H1 (cell line): ENCODE measurements at regions not wholly inside any gene's neighbourhood (a gene's known extent, or its start where the extent isn't known, plus 50 kb on each side); places are given as distances from the start of the nearest gene placed in this dataset.

Experiments used
- CTCF ChIA-PET: fragments of 300-600 bp; sonication (Branson Sonifier 250); formaldehyde crosslinking; loops from one replicate; lab custom pipeline; 2021; ENCODE audit not compliant: partially characterized antibody; lab: Charles Lee
- POLR2A ChIA-PET: fragments of 300-600 bp; sonication (Branson Sonifier 250); formaldehyde crosslinking; loops from one replicate; lab custom pipeline; 2021; ENCODE audit warnings: inconsistent platforms; ENCODE audit not compliant: partially characterized antibody; lab: Charles Lee
- DNase-seq, 2 experiments: peaks; one replicate each; pipeline versions ENCODE4 v3.0.0 to v3.0.0-alpha.2; 2010 to 2022; ENCODE audit warnings: low spot score in 2 of 2, low read depth in 1 of 2, mixed read lengths in 1 of 2
- FAIRE-seq: peaks from 2 replicates; lab custom pipeline; 2011; peaks lifted over from hg19 to GRCh38; lab: Jason Lieb, UNC
- H2AFZ ChIP-seq: 2 replicates; pipeline ENCODE4 v1.8.1; 2012; ENCODE audit warnings: low read length, inconsistent platforms
- H2AK5ac ChIP-seq: 2 replicates; pipeline ENCODE4 v1.6.1; 2013; ENCODE audit warnings: low read depth, low read length
- H2BK120ac ChIP-seq: replicated peaks from 2 replicates; pipeline ENCODE3; 2013; ENCODE audit warnings: low read depth, low read length, inconsistent platforms
- H2BK12ac ChIP-seq: 2 replicates; pipeline ENCODE4 v1.6.1; 2013; ENCODE audit warnings: low read depth, low read length
- H2BK15ac ChIP-seq: 2 replicates; pipeline ENCODE4 v1.6.1; 2013; ENCODE audit warnings: low read length
- H2BK20ac ChIP-seq: 2 replicates; pipeline ENCODE4 v1.6.1; 2013; ENCODE audit warnings: low read length
- H2BK5ac ChIP-seq: 2 replicates; pipeline ENCODE4 v1.6.1; 2013; ENCODE audit warnings: low read depth, low read length
- H3K14ac ChIP-seq: 2 replicates; pipeline ENCODE4 v1.6.1; 2013; ENCODE audit warnings: inconsistent platforms; ENCODE audit not compliant: insufficient read length
- H3K18ac ChIP-seq: 2 replicates; pipeline ENCODE4 v1.6.1; 2013; ENCODE audit warnings: low read length; ENCODE audit errors: extremely low read depth
- H3K23ac ChIP-seq: 2 replicates; pipeline ENCODE4 v1.6.1; 2013; ENCODE audit warnings: inconsistent platforms; ENCODE audit not compliant: insufficient read length
- H3K23me2 ChIP-seq: 2 replicates; pipeline ENCODE4 v1.6.1; 2013; ENCODE audit warnings: low read depth, low read length
- H3K27ac ChIP-seq: 2 replicates; pipeline ENCODE4 v1.6.1; 2011; ENCODE audit warnings: low read depth, low read length, inconsistent platforms
- H3K27me3 ChIP-seq, 4 experiments: replicated peaks in 1 of 4; 1 replicate in 1 of 4; 2 replicates in 3 of 4; pipeline versions ENCODE4 v1.6.1 to v1.8.1; 2011 to 2013; ENCODE audit warnings: low read length in 3 of 4, mild to moderate bottlenecking in 3 of 4, inconsistent platforms in 2 of 4, mixed read lengths in 2 of 4, moderate library complexity in 1 of 4; ENCODE audit not compliant: control insufficient read depth in 3 of 4, insufficient read depth in 3 of 4; ENCODE audit errors: extremely low read depth in 1 of 4
- H3K36me3 ChIP-seq, 4 experiments: 2 replicates each; pipeline versions ENCODE4 v1.6.1 to v1.8.1; 2011 to 2013; ENCODE audit warnings: mild to moderate bottlenecking in 4 of 4, low read length in 3 of 4, moderate library complexity in 2 of 4, control low read depth in 1 of 4, inconsistent platforms in 1 of 4; ENCODE audit not compliant: insufficient read depth in 4 of 4, control insufficient read depth in 2 of 4
- H3K4ac ChIP-seq: replicated peaks from 2 replicates; pipeline ENCODE3; 2013; ENCODE audit warnings: low read length, low read depth, mixed read lengths, inconsistent platforms; ENCODE audit not compliant: insufficient read length
- H3K4me1 ChIP-seq, 4 experiments: replicated peaks in 1 of 4; 1 replicate in 1 of 4; 2 replicates in 3 of 4; pipeline versions ENCODE4 v1.6.1 to v1.8.1; 2011 to 2013; ENCODE audit warnings: low read length in 3 of 4, inconsistent platforms in 2 of 4, mixed read lengths in 1 of 4; ENCODE audit not compliant: insufficient read depth in 4 of 4, control insufficient read depth in 3 of 4
- H3K4me2 ChIP-seq, 2 experiments: 2 replicates each; pipeline versions ENCODE4 v1.6.1 to v1.8.1; 2011 to 2013; ENCODE audit warnings: low read depth in 2 of 2, low read length in 2 of 2, control low read depth in 1 of 2, inconsistent platforms in 1 of 2, mild to moderate bottlenecking in 1 of 2; ENCODE audit not compliant: insufficient read depth in 1 of 2
- H3K4me3 ChIP-seq, 4 experiments: fragments of 200-600, 300-600 bp in 1 of 4; sonication (generic), shearing (Covaris generic), sonication (Bioruptor Twin) in 1 of 4; 2 replicates each; pipeline versions ENCODE4 v1.5.1 to v1.8.1; 2011 to 2016; ENCODE audit warnings: low read length in 4 of 4, low read depth in 3 of 4, control low read depth in 2 of 4, inconsistent platforms in 2 of 4, mild to moderate bottlenecking in 2 of 4, mixed read lengths in 1 of 4, moderate library complexity in 1 of 4; ENCODE audit not compliant: insufficient read depth in 2 of 4; ENCODE audit errors: extremely low read depth in 1 of 4
- H3K56ac ChIP-seq: replicated peaks from 2 replicates; pipeline ENCODE3; 2013; ENCODE audit warnings: low read depth, mild to moderate bottlenecking, mixed read lengths, low read length, inconsistent platforms; ENCODE audit not compliant: insufficient read length
- H3K79me1 ChIP-seq: 2 replicates; pipeline ENCODE4 v1.6.1; 2013; ENCODE audit warnings: low read depth, low read length, control low read depth
- H3K79me2 ChIP-seq, 2 experiments: 2 replicates each; pipeline versions ENCODE4 v1.6.1 to v1.8.1; 2012 to 2013; ENCODE audit warnings: low read length in 2 of 2, mild to moderate bottlenecking in 2 of 2, inconsistent platforms in 1 of 2; ENCODE audit not compliant: insufficient read depth in 2 of 2, control insufficient read depth in 1 of 2
- H3K9ac ChIP-seq, 4 experiments: replicated peaks in 1 of 4; 1 replicate in 1 of 4; 2 replicates in 3 of 4; pipeline versions ENCODE4 v1.6.1 to v1.8.1; 2011 to 2013; ENCODE audit warnings: low read depth in 3 of 4, low read length in 3 of 4, control low read depth in 2 of 4, mild to moderate bottlenecking in 2 of 4, moderate library complexity in 2 of 4, inconsistent platforms in 1 of 4; ENCODE audit errors: extremely low read depth in 1 of 4
- H3K9me3 ChIP-seq, 2 experiments: 2 replicates each; pipeline versions ENCODE4 v1.6.1 to v1.8.1; 2012 to 2013; ENCODE audit warnings: mild to moderate bottlenecking in 2 of 2, moderate library complexity in 2 of 2, control low read depth in 1 of 2, inconsistent platforms in 1 of 2, low read depth in 1 of 2, low read length in 1 of 2, mixed read lengths in 1 of 2; ENCODE audit not compliant: insufficient read depth in 2 of 2
- H4K20me1 ChIP-seq, 2 experiments: replicated peaks in 1 of 2; 2 replicates each; pipeline versions ENCODE3 to v1.8.1; 2011 to 2013; ENCODE audit warnings: inconsistent platforms in 2 of 2, low read length in 2 of 2, mild to moderate bottlenecking in 1 of 2; ENCODE audit not compliant: insufficient read depth in 2 of 2, control insufficient read depth in 1 of 2
- H4K5ac ChIP-seq: 2 replicates; pipeline ENCODE4 v1.6.1; 2013; ENCODE audit warnings: low read length, low read depth, mixed read lengths, inconsistent platforms; ENCODE audit not compliant: insufficient read length
- H4K8ac ChIP-seq: 2 replicates; pipeline ENCODE4 v1.8.0; 2013; ENCODE audit warnings: mild to moderate bottlenecking, moderate library complexity, low read length, inconsistent platforms; ENCODE audit not compliant: insufficient read depth; ENCODE audit errors: extremely low read depth
- H4K91ac ChIP-seq: replicated peaks from 2 replicates; pipeline ENCODE3; 2013; ENCODE audit warnings: low read length, mixed read lengths, inconsistent platforms; ENCODE audit not compliant: insufficient read length
- CHD1 ChIP-seq: IDR thresholded peaks from 2 replicates; pipeline ENCODE4 v1.6.1; 2012; ENCODE audit warnings: low read depth, low read length, improper control_type of control experiment
- KDM5A ChIP-seq: fragments of 200-600 bp; IDR thresholded peaks from 2 replicates; pipeline ENCODE4 v1.7.1; 2012; ENCODE audit warnings: mild to moderate bottlenecking, low read length, inconsistent platforms, mixed read lengths
- RAD21 ChIP-seq, 2 experiments: IDR thresholded peaks in 1 of 2; conservative IDR thresholded peaks in 1 of 2; 2 replicates each; pipeline ENCODE4 v1.6.1; 2011; ENCODE audit warnings: low read depth in 2 of 2, low read length in 2 of 2, improper control_type of control experiment in 1 of 2, inconsistent platforms in 1 of 2, mild to moderate bottlenecking in 1 of 2, moderate library complexity in 1 of 2
- WGBS, 2 experiments: shearing (Covaris generic) in 1 of 2; methylation state at CpG; one replicate each; pipeline versions ENCODE4 v1.1.6 to v1.1.7; 2013 to 2015; ENCODE audit warnings: low lambda C conversion rate in 2 of 2, mixed read lengths in 2 of 2, inconsistent platforms in 1 of 2, low coverage in 1 of 2, missing lambda C conversion rate in 1 of 2; ENCODE audit not compliant: insufficient replicate concordance in 2 of 2, insufficient coverage in 1 of 2, insufficient read length in 1 of 2; ENCODE audit errors: extremely low coverage in 1 of 2, missing lambda C conversion rate in 1 of 2; 5-methylcytosine and 5-hydroxymethylcytosine counted together
- TF ChIP-seq, protein P1 (sequence below), 3 experiments: IDR thresholded peaks; 1 replicate in 2 of 3; 2 replicates in 1 of 3; pipeline versions ENCODE4 v1.5.1 to v1.6.1; 2011; ENCODE audit warnings: low read length in 3 of 3, mild to moderate bottlenecking in 3 of 3, inconsistent platforms in 2 of 3, low read depth in 1 of 3, moderate library complexity in 1 of 3; ENCODE audit not compliant: insufficient read depth in 1 of 3; ENCODE audit errors: control extremely low read depth in 1 of 3

DNA sequence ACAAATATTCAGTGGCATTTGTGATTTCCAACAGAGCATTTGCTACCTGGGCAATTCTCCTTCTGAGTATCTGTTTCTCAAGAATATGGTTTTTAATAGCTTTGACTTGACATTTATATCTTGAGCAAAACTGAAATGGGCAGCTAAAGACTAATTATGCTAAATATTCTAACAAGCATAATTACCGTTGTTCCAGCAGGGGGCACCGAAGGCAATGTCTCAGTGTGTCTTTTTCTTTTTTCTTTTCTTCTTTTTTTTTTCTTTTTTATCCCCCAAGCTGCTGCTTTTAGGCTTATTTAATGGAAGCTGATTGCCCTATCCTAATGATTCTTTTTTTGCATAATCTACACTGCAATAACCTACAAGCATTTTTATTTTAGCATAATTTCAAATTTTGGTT, 138.9 kb upstream of the NABP1 start:
- Histone ChIP-seq H2BK12ac (no peak overlapping the region), H2BK120ac (no peak overlapping the region), H2BK20ac (no peak overlapping the region), H3K4me1 (peaks cover 3 to 12% (median 6%) of the 10 kb centered on the region in 4 experiments; a peak in 4 of 7 replicates), H3K23ac (no peak overlapping the region), H3K9me3 (no peaks in the 10 kb centered on the region), H2BK15ac (no peak overlapping the region), H4K5ac (no peak overlapping the region), H3K4me2 (no peak overlapping the region), H3K4me3 (no peak overlapping the region), H4K20me1 (no peaks in the 10 kb centered on the region), H4K8ac (no peak overlapping the region), H3K14ac (no peak overlapping the region), H3K79me1 (no peaks in the 10 kb centered on the region), H3K27ac (no peak overlapping the region), H4K91ac (no peak overlapping the region), H3K9ac (no peak overlapping the region), H3K18ac (no peak overlapping the region), H3K4ac (no peak overlapping the region), H2BK5ac (no peak overlapping the region), H2AFZ (no peak overlapping the region), H3K23me2 (no peaks in the 10 kb centered on the region), H3K56ac (no peak overlapping the region), H3K36me3 (no peaks in the 10 kb centered on the region), H3K27me3 (no peaks in the 10 kb centered on the region), H2AK5ac (no peak overlapping the region), H3K79me2 (no peaks in the 10 kb centered on the region)
- no peak for DNase-seq
- peak; percentile 24 for FAIRE-seq
- ChIA-PET POLR2A (interaction anchor here (0.9 kb wide), 1 partner anchor 293 kb away, joined by 3 read pairs; no protein-coding TSS in a partner anchor), CTCF (interaction anchor here (0.6 to 6.4 kb wide), 32 partner anchors 8 to 743 kb away, joined by 3 to 91 read pairs (median 5); no protein-coding TSS in a partner anchor)
- WGBS, 2 experiments, result 51% methylated on average over 2 of the region's 2 CpGs; no CpG with 5 or more reads in 1 of the 2 experiments
- TF ChIP-seq RAD21 (IDR thresholded peaks at IDR 0.05 in 1 of 2, conservative IDR thresholded peaks at IDR 0.05 in 1 of 2; ENCODE audit: low read depth in 2 of 2, low read length in 2 of 2) (peak; percentile 24 to 35; a peak in 3 of 4 replicates), KDM5A (no peak), CHD1 (no peak)
- TF ChIP-seq, protein P1, sequence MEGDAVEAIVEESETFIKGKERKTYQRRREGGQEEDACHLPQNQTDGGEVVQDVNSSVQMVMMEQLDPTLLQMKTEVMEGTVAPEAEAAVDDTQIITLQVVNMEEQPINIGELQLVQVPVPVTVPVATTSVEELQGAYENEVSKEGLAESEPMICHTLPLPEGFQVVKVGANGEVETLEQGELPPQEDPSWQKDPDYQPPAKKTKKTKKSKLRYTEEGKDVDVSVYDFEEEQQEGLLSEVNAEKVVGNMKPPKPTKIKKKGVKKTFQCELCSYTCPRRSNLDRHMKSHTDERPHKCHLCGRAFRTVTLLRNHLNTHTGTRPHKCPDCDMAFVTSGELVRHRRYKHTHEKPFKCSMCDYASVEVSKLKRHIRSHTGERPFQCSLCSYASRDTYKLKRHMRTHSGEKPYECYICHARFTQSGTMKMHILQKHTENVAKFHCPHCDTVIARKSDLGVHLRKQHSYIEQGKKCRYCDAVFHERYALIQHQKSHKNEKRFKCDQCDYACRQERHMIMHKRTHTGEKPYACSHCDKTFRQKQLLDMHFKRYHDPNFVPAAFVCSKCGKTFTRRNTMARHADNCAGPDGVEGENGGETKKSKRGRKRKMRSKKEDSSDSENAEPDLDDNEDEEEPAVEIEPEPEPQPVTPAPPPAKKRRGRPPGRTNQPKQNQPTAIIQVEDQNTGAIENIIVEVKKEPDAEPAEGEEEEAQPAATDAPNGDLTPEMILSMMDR (IDR thresholded peaks at IDR 0.05; ENCODE audit: control extremely low read depth in 1 of 3, insufficient read depth in 1 of 3, low read depth in 1 of 3, low read length in 3 of 3), result peak in 2 of 3 experiments; percentile 29 to 54; a peak in 2 of 4 replicates
